Breast epithelium (tissue), 4 donors: ENCODE measurements at regions not wholly inside any gene's neighbourhood (a gene's known extent, or its start where the extent isn't known, plus 50 kb on each side); places are given as distances from the start of the nearest gene placed in this dataset.

Experiments used
- DNase-seq, 2 donors: peaks; one replicate each; pipeline ENCODE4 v3.0.0-alpha.2; 2019; ENCODE audit warnings: low spot score in 2 of 2
- H3K27ac ChIP-seq, 2 donors: fragments of 200-600 bp; sonication (generic) in 1 of 2; one replicate each; pipeline ENCODE4 v1.5.1; 2016 to 2019; ENCODE audit warnings: mild to moderate bottlenecking in 1 of 2
- H3K27me3 ChIP-seq, 2 donors: fragments of 200-600 bp; sonication (generic) in 1 of 2; one replicate each; pipeline versions ENCODE4 v1.5.1 to v1.6.0; 2017 to 2019; ENCODE audit warnings: control low read depth in 1 of 2, mild to moderate bottlenecking in 1 of 2
- H3K36me3 ChIP-seq: fragments of 200-600 bp; one replicate; pipeline ENCODE4 v1.5.1; 2019
- H3K4me1 ChIP-seq, 2 donors: fragments of 200-600 bp; sonication (generic); one replicate each; pipeline ENCODE4 v1.5.1; 2016 to 2019; ENCODE audit warnings: control low read depth in 1 of 2
- H3K4me3 ChIP-seq, 3 donors: fragments of 200-600 bp; sonication (generic); 1 replicate in 2 of 3; 2 replicates in 1 of 3; pipeline ENCODE4 v1.5.1; 2016 to 2019; ENCODE audit warnings: mild to moderate bottlenecking in 3 of 3, moderate library complexity in 2 of 3
- H3K9me3 ChIP-seq, 2 donors: fragments of 200-600 bp; sonication (generic) in 1 of 2; one replicate each; pipeline ENCODE4 v1.5.1; 2016 to 2019; ENCODE audit warnings: control low read depth in 1 of 2
- POLR2A ChIP-seq: fragments of 450-650 bp; IDR thresholded peaks from one replicate; pipeline ENCODE4 v1.6.1; 2016; ENCODE audit warnings: antibody characterized with exemption, mild to moderate bottlenecking, moderate library complexity
- POLR2AphosphoS5 ChIP-seq, 3 donors: sonication (generic); formaldehyde crosslinking; IDR thresholded peaks; one replicate each; pipeline ENCODE4 v1.6.1; 2017; ENCODE audit warnings: antibody characterized with exemption in 3 of 3
- intact Hi-C: fragments of 100-400 bp; cut with DNase I; formaldehyde crosslinking; loops from one replicate; pipeline ENCODE4 v1.15.1; 2023; ENCODE audit warnings: low total_unique reads
- TF ChIP-seq, protein P1 (sequence below), 3 donors: fragments of 450-650 bp; IDR thresholded peaks; one replicate each; pipeline ENCODE4 v1.5.1; 2016 to 2017; ENCODE audit warnings: antibody characterized with exemption in 3 of 3, mild to moderate bottlenecking in 3 of 3, moderate library complexity in 3 of 3

DNA sequence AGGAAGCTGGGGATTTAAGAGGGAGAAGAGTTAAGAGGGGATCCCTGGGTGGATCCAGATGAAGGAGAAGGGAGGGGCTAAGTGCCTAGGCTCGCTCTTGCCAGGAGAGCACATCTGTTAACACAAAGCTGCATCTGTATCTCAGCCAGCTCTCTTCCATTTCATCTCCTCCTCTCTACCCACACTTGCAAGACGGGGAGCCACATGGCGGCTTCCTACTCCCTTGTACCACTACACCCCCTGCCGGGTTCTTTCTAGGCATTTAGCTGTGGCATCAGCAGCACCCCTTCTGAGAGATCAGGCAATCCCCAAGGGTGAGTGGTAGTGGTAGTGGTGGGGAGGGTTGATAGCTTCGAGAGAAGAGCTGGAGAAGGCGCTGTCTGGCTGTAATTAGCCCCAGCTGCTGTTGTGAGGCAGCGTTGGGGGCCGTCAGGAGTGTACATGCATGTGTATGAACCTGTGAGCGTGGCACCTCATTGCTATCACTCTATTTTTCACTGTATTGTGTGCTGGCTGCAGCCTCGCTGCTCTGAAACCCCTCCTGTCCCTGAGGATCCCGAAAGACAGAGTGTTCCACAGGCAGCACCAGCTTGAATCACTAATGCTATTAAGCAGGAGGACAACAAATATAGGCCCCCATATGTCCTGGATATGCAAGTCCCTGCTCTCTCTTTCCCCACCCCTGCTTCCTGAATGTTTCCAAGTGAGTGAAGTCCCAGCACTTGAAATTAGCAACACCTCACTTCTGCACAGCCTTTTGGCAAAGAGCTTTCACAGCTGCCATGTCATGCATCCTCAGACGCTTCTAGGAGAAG is 73.7 kb downstream of the RTL9 start:
- H3K27ac ChIP-seq = no peak overlapping the region
- H3K27me3 ChIP-seq = peaks cover 2 to 69% of the 10 kb centered on the region in 2 donors
- DNase-seq = no peak
- no peaks in the 10 kb centered on the region for H3K4me1 ChIP-seq
- H3K4me3 ChIP-seq = no peak overlapping the region
- TF ChIP-seq POLR2A (no peak), POLR2AphosphoS5 (IDR thresholded peaks at IDR 0.05) (no peak)
- TF ChIP-seq, protein P1, sequence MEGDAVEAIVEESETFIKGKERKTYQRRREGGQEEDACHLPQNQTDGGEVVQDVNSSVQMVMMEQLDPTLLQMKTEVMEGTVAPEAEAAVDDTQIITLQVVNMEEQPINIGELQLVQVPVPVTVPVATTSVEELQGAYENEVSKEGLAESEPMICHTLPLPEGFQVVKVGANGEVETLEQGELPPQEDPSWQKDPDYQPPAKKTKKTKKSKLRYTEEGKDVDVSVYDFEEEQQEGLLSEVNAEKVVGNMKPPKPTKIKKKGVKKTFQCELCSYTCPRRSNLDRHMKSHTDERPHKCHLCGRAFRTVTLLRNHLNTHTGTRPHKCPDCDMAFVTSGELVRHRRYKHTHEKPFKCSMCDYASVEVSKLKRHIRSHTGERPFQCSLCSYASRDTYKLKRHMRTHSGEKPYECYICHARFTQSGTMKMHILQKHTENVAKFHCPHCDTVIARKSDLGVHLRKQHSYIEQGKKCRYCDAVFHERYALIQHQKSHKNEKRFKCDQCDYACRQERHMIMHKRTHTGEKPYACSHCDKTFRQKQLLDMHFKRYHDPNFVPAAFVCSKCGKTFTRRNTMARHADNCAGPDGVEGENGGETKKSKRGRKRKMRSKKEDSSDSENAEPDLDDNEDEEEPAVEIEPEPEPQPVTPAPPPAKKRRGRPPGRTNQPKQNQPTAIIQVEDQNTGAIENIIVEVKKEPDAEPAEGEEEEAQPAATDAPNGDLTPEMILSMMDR (IDR thresholded peaks at IDR 0.05) = no peak
- H3K9me3 ChIP-seq = no peaks in the 10 kb centered on the region
- H3K36me3 ChIP-seq = no peaks in the 10 kb centered on the region
- intact Hi-C loops = no loop called here

DNA sequence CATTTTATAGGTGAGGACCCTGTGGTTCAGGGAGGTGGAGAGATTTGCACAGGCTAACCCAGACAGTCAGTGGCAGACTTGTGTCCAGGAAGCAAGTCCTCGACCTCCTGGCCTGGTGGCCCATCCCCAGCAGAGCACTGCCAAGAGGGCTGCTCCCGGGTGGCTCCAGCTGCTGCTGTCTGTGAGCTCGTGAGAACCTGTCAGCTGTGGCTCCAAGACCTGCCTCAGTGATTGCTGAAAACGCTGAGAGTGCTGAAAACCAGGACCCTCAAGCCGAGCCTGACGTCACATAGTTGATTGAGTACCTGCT is 74.2 kb downstream of the RTL9 start:
- H3K9me3 ChIP-seq = no peaks in the 10 kb centered on the region
- no peaks in the 10 kb centered on the region for H3K36me3 ChIP-seq
- H3K4me1 ChIP-seq = no peaks in the 10 kb centered on the region
- DNase-seq = no peak
- intact Hi-C loops = no loop called here
- H3K27me3 ChIP-seq = peaks cover 2 to 72% of the 10 kb centered on the region in 2 donors
- TF ChIP-seq POLR2A (no peak), POLR2AphosphoS5 (IDR thresholded peaks at IDR 0.05) (no peak)
- TF ChIP-seq, protein P1 (IDR thresholded peaks at IDR 0.05) = no peak
- no peak overlapping the region for H3K27ac ChIP-seq
- no peak overlapping the region for H3K4me3 ChIP-seq

DNA sequence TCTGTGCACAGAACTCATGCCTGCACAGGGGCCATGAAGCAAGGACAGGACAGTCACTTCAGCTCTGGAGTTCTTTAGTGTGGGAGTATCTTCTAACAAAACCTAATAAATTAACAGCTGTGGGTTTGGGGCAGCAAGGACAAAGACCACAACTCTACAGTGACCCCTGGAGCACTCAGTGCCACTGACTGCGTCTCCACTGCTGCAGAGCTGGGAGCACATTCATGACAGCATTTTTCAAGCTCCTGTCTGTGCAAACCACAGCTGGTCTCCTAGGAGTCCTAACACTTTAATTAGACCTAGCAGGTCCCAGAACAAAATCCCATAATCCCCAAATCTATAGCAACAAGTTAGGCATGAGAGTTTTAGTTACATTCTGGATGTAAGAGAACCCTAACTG is 76.5 kb downstream of the RTL9 start:
- no peaks in the 10 kb centered on the region for H3K4me1 ChIP-seq
- H3K9me3 ChIP-seq = no peaks in the 10 kb centered on the region
- H3K36me3 ChIP-seq = no peaks in the 10 kb centered on the region
- H3K27me3 ChIP-seq = peaks cover 2 to 82% of the 10 kb centered on the region in 2 donors
- H3K27ac ChIP-seq = no peak overlapping the region
- H3K4me3 ChIP-seq = no peak overlapping the region
- no peak for DNase-seq
- TF ChIP-seq POLR2AphosphoS5 (IDR thresholded peaks at IDR 0.05) (no peak), POLR2A (no peak)
- TF ChIP-seq, protein P1 (IDR thresholded peaks at IDR 0.05) = no peak
- intact Hi-C loops = no loop called here

DNA sequence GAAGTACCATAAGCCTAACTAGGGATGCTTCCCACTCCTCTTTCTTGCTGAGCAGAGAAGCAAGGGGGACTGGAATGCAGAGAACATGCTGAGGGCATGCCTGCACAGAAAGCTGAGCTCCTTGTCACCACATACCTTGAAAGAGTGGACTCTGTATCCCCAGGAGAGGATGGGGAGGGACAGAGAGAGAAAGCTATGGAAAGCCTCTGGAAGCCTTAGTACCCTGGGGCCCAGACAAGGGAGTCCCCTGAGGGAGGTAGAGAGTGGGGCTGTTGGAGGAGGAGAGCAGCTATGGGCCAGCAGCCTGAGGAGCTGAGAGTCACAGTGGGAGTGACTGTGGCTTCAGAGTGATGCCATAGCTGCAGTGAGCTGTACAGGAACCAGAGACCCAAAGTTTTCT is 77.9 kb downstream of the RTL9 start:
- Histone ChIP-seq H3K36me3 (no peaks in the 10 kb centered on the region), H3K27me3 (peaks cover 2 to 91% of the 10 kb centered on the region in 2 donors), H3K9me3 (no peaks in the 10 kb centered on the region), H3K27ac (no peak overlapping the region), H3K4me3 (no peak overlapping the region), H3K4me1 (no peaks in the 10 kb centered on the region)
- no peak for DNase-seq
- intact Hi-C loops = no loop called here
- TF ChIP-seq POLR2A (no peak), POLR2AphosphoS5 (IDR thresholded peaks at IDR 0.05) (no peak)
- TF ChIP-seq, protein P1 (IDR thresholded peaks at IDR 0.05) = no peak

DNA sequence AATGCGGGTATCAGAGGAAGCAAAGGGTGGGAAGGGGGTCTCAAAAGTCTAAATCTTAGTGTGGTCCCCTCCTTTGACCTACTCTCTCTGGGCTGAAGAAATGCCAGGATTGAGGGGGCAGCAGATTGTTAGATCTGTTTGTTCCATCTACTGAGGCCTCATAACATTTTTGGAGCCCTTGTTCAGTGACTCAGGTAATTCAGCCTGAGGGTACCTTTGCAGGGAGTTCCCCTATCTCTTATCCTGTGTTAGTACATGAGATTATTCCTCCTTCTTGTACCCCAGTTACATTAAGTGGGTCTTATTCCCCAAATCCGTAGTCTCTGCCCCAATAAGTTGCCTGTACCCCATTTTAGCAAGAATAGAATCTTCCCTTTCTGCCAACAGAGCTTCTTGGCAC is 79.0 kb downstream of the RTL9 start:
- no peak for DNase-seq
- intact Hi-C loops = no loop called here
- peaks cover 0 to 90% of the 10 kb centered on the region in 2 donors for H3K27me3 ChIP-seq
- H3K4me3 ChIP-seq = no peak overlapping the region
- no peaks in the 10 kb centered on the region for H3K36me3 ChIP-seq
- TF ChIP-seq POLR2A (no peak), POLR2AphosphoS5 (IDR thresholded peaks at IDR 0.05) (no peak)
- TF ChIP-seq, protein P1 (IDR thresholded peaks at IDR 0.05) = no peak
- no peaks in the 10 kb centered on the region for H3K9me3 ChIP-seq
- H3K4me1 ChIP-seq = no peaks in the 10 kb centered on the region
- no peak overlapping the region for H3K27ac ChIP-seq
